K562 (cell line): ENCODE measurements at regions not wholly inside any gene's neighbourhood (a gene's known extent, or its start where the extent isn't known, plus 50 kb on each side); places are given as distances from the start of the nearest gene placed in this dataset.

Source experiments
- ATAC-seq: fragments of 200-7000 bp; cut with Tn5 transposase; 3 replicates; pipeline ENCODE4 v1.9.1; 2020; ENCODE audit warnings: moderate library complexity
- BruUV-seq: library from RNA; stranded (reverse); fragments of 400-500 nt; replicated peaks from 2 replicates; lab custom pipeline; 2021; lab: Mats Ljungman, UMichigan
- CTCF ChIA-PET: fragments of 300-600 bp; formaldehyde crosslinking; extraction: SDS; loops from one replicate; lab custom pipeline; 2021; ENCODE audit warnings: low intra/inter-chr PET ratio; lab: Yijun Ruan, JAX
- POLR2A ChIA-PET: fragments of 300-600, 350-650 bp; sonication (Branson Sonifier 250); formaldehyde crosslinking; extraction: SDS; loops from one replicate; lab custom pipeline; 2021; ENCODE audit warnings: antibody characterized with exemption, inconsistent platforms; lab: Yijun Ruan, JAX
- DNase-seq, 4 experiments: peaks; one replicate each; pipeline versions ENCODE4 v3.0.0 to v3.0.0-alpha.2; 2011 to 2018; ENCODE audit warnings: low spot score in 3 of 4, mixed read lengths in 3 of 4; ENCODE audit errors: extremely low read depth in 1 of 4
- FAIRE-seq: peaks from 2 replicates; lab custom pipeline; 2011; peaks lifted over from hg19 to GRCh38; lab: Jason Lieb, UNC
- H2AFZ ChIP-seq: 2 replicates; pipeline ENCODE4 v1.6.0; 2011; ENCODE audit warnings: low read depth, low read length, control low read depth, inconsistent platforms
- H3K27ac ChIP-seq: fragments of 200-600 bp; 3 replicates; pipeline ENCODE4 v1.8.0; 2011; ENCODE audit warnings: low read depth, mild to moderate bottlenecking, control low read depth, inconsistent platforms, low read length, moderate library complexity, mixed read lengths; ENCODE audit errors: extremely low read depth
- H3K27me3 ChIP-seq, 2 experiments: fragments of 300-600 bp in 1 of 2; 2 replicates in 1 of 2; 3 replicates in 1 of 2; pipeline versions ENCODE4 v1.6.0 to v1.8.0; 2011; ENCODE audit warnings: inconsistent platforms in 2 of 2, low read length in 2 of 2, mild to moderate bottlenecking in 1 of 2, mixed read lengths in 1 of 2, moderate library complexity in 1 of 2; ENCODE audit not compliant: control insufficient read depth in 2 of 2, insufficient read depth in 2 of 2
- H3K36me3 ChIP-seq: fragments of 300-600 bp; 3 replicates; pipeline ENCODE4 v1.8.0; 2011; ENCODE audit warnings: mild to moderate bottlenecking, low read length, inconsistent platforms; ENCODE audit not compliant: control insufficient read depth, insufficient read depth
- H3K4me1 ChIP-seq, 2 experiments: fragments of 200-600 bp in 1 of 2; replicated peaks in 1 of 2; 2 replicates in 1 of 2; 3 replicates in 1 of 2; pipeline versions ENCODE4 v1.5.1 to v1.8.0; 2011; ENCODE audit warnings: inconsistent platforms in 2 of 2, low read length in 2 of 2, mild to moderate bottlenecking in 1 of 2, mixed read lengths in 1 of 2, moderate library complexity in 1 of 2; ENCODE audit not compliant: control insufficient read depth in 2 of 2, insufficient read depth in 2 of 2
- H3K4me2 ChIP-seq: 2 replicates; pipeline ENCODE4 v1.6.1; 2011; ENCODE audit warnings: low read length, control low read depth, inconsistent platforms, mixed read lengths; ENCODE audit not compliant: insufficient read depth
- H3K4me3 ChIP-seq: fragments of 200-600 bp; sonication (generic), shearing (Covaris generic); 2 replicates; pipeline ENCODE4 v1.5.1; 2016; ENCODE audit warnings: control low read depth, inconsistent platforms
- H3K79me2 ChIP-seq: fragments of 200-600 bp; 3 replicates; pipeline ENCODE4 v1.8.0; 2011; ENCODE audit warnings: low read length, inconsistent platforms; ENCODE audit not compliant: control insufficient read depth, insufficient read depth
- H3K9ac ChIP-seq, 2 experiments: 2 replicates each; pipeline versions ENCODE4 v1.6.0 to v1.6.1; 2011; ENCODE audit warnings: low read depth in 2 of 2, low read length in 2 of 2, control low read depth in 1 of 2, inconsistent platforms in 1 of 2, mild to moderate bottlenecking in 1 of 2, mixed read lengths in 1 of 2; ENCODE audit not compliant: insufficient read depth in 1 of 2
- H3K9me1 ChIP-seq: one replicate; pipeline ENCODE4 v1.6.0; 2011; ENCODE audit warnings: inconsistent platforms, mild to moderate bottlenecking, low read length, moderate library complexity; ENCODE audit not compliant: control insufficient read depth, insufficient read depth
- H3K9me3 ChIP-seq: replicated peaks from 2 replicates; pipeline ENCODE4 v1.5.1; 2011; ENCODE audit warnings: low read depth, low read length, inconsistent platforms; ENCODE audit not compliant: control insufficient read depth, insufficient read depth
- H4K20me1 ChIP-seq: replicated peaks from 2 replicates; pipeline ENCODE4 v1.6.1; 2011; ENCODE audit warnings: low read length, inconsistent platforms, mixed read lengths; ENCODE audit not compliant: control insufficient read depth, insufficient read depth
- CCAR2 ChIP-seq: fragments of 200-400 bp; formaldehyde crosslinking; IDR thresholded peaks from 2 replicates; pipeline ENCODE4 v1.6.1; 2017; ENCODE audit warnings: mild to moderate bottlenecking, low read depth, low read length
- GABPB2 ChIP-seq: fragments of 250-450 bp; sonication (Bioruptor Pico); conservative IDR thresholded peaks from 2 replicates; pipeline ENCODE4 v1.5.1; 2021; ENCODE audit warnings: mild to moderate bottlenecking
- MCM7 ChIP-seq, 2 experiments: fragments of 450-650 bp; IDR thresholded peaks; 2 replicates each; pipeline ENCODE4 v1.6.1; 2016 to 2018
- MXI1 ChIP-seq: IDR thresholded peaks from 2 replicates; pipeline ENCODE4 v1.6.1; 2011; ENCODE audit warnings: low read depth, mild to moderate bottlenecking, improper control_type of control experiment, low read length
- POLR2AphosphoS2 ChIP-seq: IDR thresholded peaks from 2 replicates; pipeline ENCODE4 v1.6.1; 2012; ENCODE audit warnings: low read length, improper control_type of control experiment
- SRSF3 ChIP-seq: fragments of 200-400 bp; formaldehyde crosslinking; IDR thresholded peaks from 2 replicates; pipeline ENCODE4 v1.6.1; 2016; ENCODE audit warnings: mild to moderate bottlenecking, low read length, moderate library complexity; ENCODE audit not compliant: insufficient read depth
- ZNF263 ChIP-seq: sonication (generic); formaldehyde crosslinking; IDR thresholded peaks from 2 replicates; pipeline ENCODE4 v1.8.0; 2022; ENCODE audit warnings: mild to moderate bottlenecking, missing genetic modification reagents, borderline replicate concordance
- ZNF3 ChIP-seq: fragments of 250-450 bp; sonication (Bioruptor Pico); IDR thresholded peaks from 2 replicates; pipeline ENCODE4 v1.5.0; 2021; ENCODE audit warnings: mild to moderate bottlenecking, moderate library complexity
- ZNF695 ChIP-seq: fragments of 450-650 bp; formaldehyde crosslinking; IDR thresholded peaks from 2 replicates; pipeline ENCODE4 v1.4.0; 2020; ENCODE audit warnings: mild to moderate bottlenecking, moderate library complexity
- whole genome bisulfite sequencing: fragments of 100-300 bp; shearing (Covaris generic); methylation state at CpG from one replicate; pipeline ENCODE4 v1.1.6; 2016; ENCODE audit warnings: low coverage, mixed read lengths; ENCODE audit not compliant: insufficient coverage; ENCODE audit errors: missing lambda C conversion rate; 5-methylcytosine and 5-hydroxymethylcytosine counted together
- in situ Hi-C: fragments of 300-500 bp; cut with MboI; formaldehyde crosslinking; loops from 4 replicates; pipeline ENCODE4 v1.15.0; 2018; ENCODE audit warnings: inconsistent platforms, mixed read lengths
- intact Hi-C: fragments of 100-400 bp; cut with micrococcal nuclease; formaldehyde crosslinking; loops from 2 replicates; pipeline ENCODE4 v1.14.2; 2022

DNA sequence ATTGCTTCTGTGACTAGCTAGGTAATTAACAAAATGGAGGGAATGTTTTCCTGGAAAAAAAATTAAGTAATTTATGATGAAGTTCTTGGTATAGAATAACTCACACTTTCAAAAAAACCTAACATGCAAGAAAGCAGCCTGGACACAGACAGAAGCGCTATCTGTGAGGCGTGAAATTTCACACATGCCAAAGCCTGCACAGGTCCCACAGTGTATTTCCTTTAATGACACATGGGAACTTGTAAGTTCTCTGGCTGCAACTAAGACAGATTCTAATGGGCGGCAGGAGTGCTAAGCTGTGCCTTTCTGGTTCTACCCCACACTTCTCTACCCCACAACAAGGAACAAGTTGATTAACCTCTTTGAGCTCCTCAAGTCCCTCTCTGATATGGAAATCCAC lies 84.9 kb upstream of the NEO1 start:
- ATAC-seq = no peak
- H3K4me1 ChIP-seq = no peaks in the 10 kb centered on the region
- H2AFZ ChIP-seq = no peak overlapping the region
- H4K20me1 ChIP-seq = no peaks in the 10 kb centered on the region
- TF ChIP-seq ZNF695 = no peak
- no peak for TF ChIP-seq SRSF3
- TF ChIP-seq CCAR2 = no peak
- no peak for TF ChIP-seq POLR2AphosphoS2
- no peak for TF ChIP-seq MCM7 (IDR thresholded peaks at IDR 0.05)
- TF ChIP-seq MXI1 = no peak
- TF ChIP-seq ZNF3 (CRISPR knock-in tag) = no peak
- TF ChIP-seq GABPB2 = no peak
- TF ChIP-seq ZNF263 = no peak
- H3K9me3 ChIP-seq = no peaks in the 10 kb centered on the region
- CTCF ChIA-PET = interaction anchor here (0.6 to 0.7 kb wide), 2 partner anchors 129 to 1752 kb away, joined by 3 read pairs; no protein-coding TSS in a partner anchor
- H3K36me3 ChIP-seq = no peaks in the 10 kb centered on the region
- BruUV-seq = no TSS peak
- POLR2A ChIA-PET = no interaction called here
- H3K4me2 ChIP-seq = no peak overlapping the region
- H3K79me2 ChIP-seq = no peaks in the 10 kb centered on the region
- no peak for DNase-seq
- no peak overlapping the region for H3K9ac ChIP-seq
- intact Hi-C loops = no loop called here
- FAIRE-seq = no peak
- no peak overlapping the region for H3K27ac ChIP-seq
- no peaks in the 10 kb centered on the region; a peak in 1 of 5 replicates for H3K27me3 ChIP-seq
- H3K4me3 ChIP-seq = no peak overlapping the region
- WGBS = 6% methylated on average over 3 of the region's 3 CpGs
- H3K9me1 ChIP-seq = no peaks in the 10 kb centered on the region
- in situ Hi-C loops = no loop called here
